K562 (cell line): ENCODE measurements at regions not wholly inside any gene's neighbourhood (a gene's known extent, or its start where the extent isn't known, plus 50 kb on each side); places are given as distances from the start of the nearest gene placed in this dataset.

ENCODE experiments used
- ATF4 ChIP-seq: fragments of 450-650 bp; formaldehyde crosslinking; IDR thresholded peaks from 2 replicates; pipeline ENCODE4 v1.4.0; 2022; ENCODE audit warnings: mild to moderate bottlenecking, moderate library complexity
- E2F8 ChIP-seq: fragments of 450-650 bp; IDR thresholded peaks from 2 replicates; pipeline ENCODE4 v1.7.1; 2018; ENCODE audit warnings: mild to moderate bottlenecking, low read depth; ENCODE audit not compliant: partially characterized antibody
- ELF2 ChIP-seq: fragments of 250-450 bp; sonication (Bioruptor Pico); IDR thresholded peaks from 2 replicates; pipeline ENCODE4 v1.5.0; 2021; ENCODE audit warnings: mild to moderate bottlenecking
- EP300 ChIP-seq: IDR thresholded peaks from 2 replicates; pipeline ENCODE4 v1.6.1; 2012; ENCODE audit warnings: low read length, improper control_type of control experiment
- GTF2A2 ChIP-seq: IDR thresholded peaks from 2 replicates; pipeline ENCODE4 v1.6.1; 2016; ENCODE audit warnings: mild to moderate bottlenecking, missing genetic modification characterization, missing compliant biosample characterization
- MXI1 ChIP-seq: IDR thresholded peaks from 2 replicates; pipeline ENCODE4 v1.6.1; 2011; ENCODE audit warnings: low read depth, mild to moderate bottlenecking, improper control_type of control experiment, low read length
- NR4A1 ChIP-seq, 2 experiments: fragments of 250-450 bp in 1 of 2; fragments of 450-650 bp in 1 of 2; sonication (Bioruptor Pico) in 1 of 2; IDR thresholded peaks; 2 replicates each; pipeline versions ENCODE4 v1.4.0 to v1.6.1; 2016 to 2020; ENCODE audit warnings: mild to moderate bottlenecking in 2 of 2, missing compliant biosample characterization in 1 of 2, missing genetic modification characterization in 1 of 2, moderate library complexity in 1 of 2
- RHOXF2B ChIP-seq: fragments of 250-450 bp; sonication (Bioruptor Pico); conservative IDR thresholded peaks from 2 replicates; pipeline ENCODE4 v1.5.1; 2021
- SMARCB1 ChIP-seq: IDR thresholded peaks from 2 replicates; pipeline ENCODE4 v1.6.1; 2011; ENCODE audit warnings: improper control_type of control experiment, low read depth; ENCODE audit not compliant: insufficient read length
- SPI1 ChIP-seq: IDR thresholded peaks from 2 replicates; pipeline ENCODE4 v1.6.1; 2011; ENCODE audit warnings: low read depth, low read length, control low read depth, borderline replicate concordance
- YY1 ChIP-seq, 3 experiments: IDR thresholded peaks; 2 replicates each; pipeline ENCODE4 v1.6.1; 2011; ENCODE audit warnings: low read length in 2 of 3, mild to moderate bottlenecking in 2 of 3, moderate library complexity in 2 of 3, borderline replicate concordance in 1 of 3, control low read depth in 1 of 3, low read depth in 1 of 3; ENCODE audit not compliant: insufficient read depth in 3 of 3, insufficient replicate concordance in 2 of 3, control insufficient read depth in 1 of 3, insufficient read length in 1 of 3; ENCODE audit errors: extremely low read depth in 1 of 3
- ZNF395 ChIP-seq: fragments of 200-800 bp; sonication (Bioruptor generic); IDR thresholded peaks from 2 replicates; pipeline ENCODE4 v1.6.1; 2017; ENCODE audit warnings: missing genetic modification characterization, missing compliant biosample characterization
- ZNF583 ChIP-seq: fragments of 250-450 bp; sonication (Bioruptor Pico); IDR thresholded peaks from 2 replicates; pipeline ENCODE4 v1.4.0; 2020
- ZNF766 ChIP-seq: fragments of 200-800 bp; sonication (Bioruptor generic); conservative IDR thresholded peaks from 2 replicates; pipeline ENCODE4 v1.6.1; 2016; ENCODE audit warnings: missing genetic modification characterization, missing compliant biosample characterization
- TF ChIP-seq, protein P1 (sequence below): fragments of 450-650 bp; IDR thresholded peaks from 2 replicates; pipeline ENCODE4 v1.6.1; 2017; ENCODE audit warnings: antibody characterized with exemption, mild to moderate bottlenecking

DNA sequence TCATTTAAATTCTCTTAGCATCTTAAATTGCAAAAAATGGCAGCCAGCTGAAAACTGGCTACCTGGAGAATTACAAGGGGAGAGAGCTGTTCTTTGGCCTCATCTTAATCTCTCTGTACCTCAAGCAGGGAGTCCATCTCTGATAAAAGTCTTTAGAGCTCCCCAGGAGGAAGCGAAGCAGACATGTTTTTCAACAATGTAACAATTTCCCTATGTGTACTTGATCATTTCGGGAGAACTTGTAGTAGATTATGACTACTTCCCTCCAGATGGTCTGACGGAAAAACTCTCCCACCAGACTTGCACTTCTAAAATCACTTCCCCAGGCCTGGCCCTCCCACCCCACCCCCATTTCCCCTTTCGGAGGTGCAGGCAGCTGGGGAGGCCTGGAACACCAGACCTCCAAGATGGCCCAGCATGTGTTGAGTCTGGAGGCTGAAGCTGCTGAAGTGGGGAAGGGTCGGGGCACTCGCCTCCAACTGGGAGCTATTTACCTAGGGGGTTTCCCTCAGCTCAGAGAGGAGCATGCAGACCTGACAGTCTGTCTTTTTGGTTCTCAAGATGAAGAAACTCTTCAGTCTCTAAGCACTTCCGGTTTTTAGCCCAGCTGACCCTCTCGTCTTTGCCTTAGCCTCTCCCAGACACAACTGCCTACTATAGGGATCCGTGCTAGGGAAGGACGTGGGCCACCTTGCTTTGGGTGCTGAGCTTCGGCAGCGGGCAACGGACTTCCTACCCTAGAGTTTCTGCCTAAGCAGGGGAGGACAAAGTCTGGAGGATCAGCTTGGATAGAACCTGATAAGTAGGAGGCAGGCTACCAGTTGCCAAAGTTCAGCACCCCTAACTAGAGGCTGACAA, 164.0 kb upstream of the TBL1XR1 start (continued):
- TF ChIP-seq ATF4 (CRISPR knock-in tag) (0 out of 2 replicates have a peak, but pooled peaks have one; percentile 18), E2F8 (no peak), ZNF583 (CRISPR knock-in tag) (no peak), ELF2 (CRISPR knock-in tag) (no peak), GTF2A2 (0 out of 2 replicates have a peak, but pooled peaks have one; percentile 52), SPI1 (peak; percentile 76), NR4A1 (CRISPR knock-in tag; IDR thresholded peaks at IDR 0.05) (no peak), NR4A1 (tag; IDR thresholded peaks at IDR 0.05) (no peak), YY1 (IDR thresholded peaks at IDR 0.05; ENCODE audit: borderline replicate concordance in 1 of 3, control insufficient read depth in 1 of 3, extremely low read depth in 1 of 3, insufficient read depth in 3 of 3, insufficient read length in 1 of 3, insufficient replicate concordance in 2 of 3, low read depth in 1 of 3, low read length in 2 of 3) (peak in 1 of 3 experiments; percentile 4), ZNF766 (CRISPR knock-in tag) (peak; percentile 71), MXI1 (no peak), EP300 (no peak), SMARCB1 (no peak), ZNF395 (CRISPR knock-in tag) (peak; percentile 65), RHOXF2B (no peak)
- TF ChIP-seq, protein P1, sequence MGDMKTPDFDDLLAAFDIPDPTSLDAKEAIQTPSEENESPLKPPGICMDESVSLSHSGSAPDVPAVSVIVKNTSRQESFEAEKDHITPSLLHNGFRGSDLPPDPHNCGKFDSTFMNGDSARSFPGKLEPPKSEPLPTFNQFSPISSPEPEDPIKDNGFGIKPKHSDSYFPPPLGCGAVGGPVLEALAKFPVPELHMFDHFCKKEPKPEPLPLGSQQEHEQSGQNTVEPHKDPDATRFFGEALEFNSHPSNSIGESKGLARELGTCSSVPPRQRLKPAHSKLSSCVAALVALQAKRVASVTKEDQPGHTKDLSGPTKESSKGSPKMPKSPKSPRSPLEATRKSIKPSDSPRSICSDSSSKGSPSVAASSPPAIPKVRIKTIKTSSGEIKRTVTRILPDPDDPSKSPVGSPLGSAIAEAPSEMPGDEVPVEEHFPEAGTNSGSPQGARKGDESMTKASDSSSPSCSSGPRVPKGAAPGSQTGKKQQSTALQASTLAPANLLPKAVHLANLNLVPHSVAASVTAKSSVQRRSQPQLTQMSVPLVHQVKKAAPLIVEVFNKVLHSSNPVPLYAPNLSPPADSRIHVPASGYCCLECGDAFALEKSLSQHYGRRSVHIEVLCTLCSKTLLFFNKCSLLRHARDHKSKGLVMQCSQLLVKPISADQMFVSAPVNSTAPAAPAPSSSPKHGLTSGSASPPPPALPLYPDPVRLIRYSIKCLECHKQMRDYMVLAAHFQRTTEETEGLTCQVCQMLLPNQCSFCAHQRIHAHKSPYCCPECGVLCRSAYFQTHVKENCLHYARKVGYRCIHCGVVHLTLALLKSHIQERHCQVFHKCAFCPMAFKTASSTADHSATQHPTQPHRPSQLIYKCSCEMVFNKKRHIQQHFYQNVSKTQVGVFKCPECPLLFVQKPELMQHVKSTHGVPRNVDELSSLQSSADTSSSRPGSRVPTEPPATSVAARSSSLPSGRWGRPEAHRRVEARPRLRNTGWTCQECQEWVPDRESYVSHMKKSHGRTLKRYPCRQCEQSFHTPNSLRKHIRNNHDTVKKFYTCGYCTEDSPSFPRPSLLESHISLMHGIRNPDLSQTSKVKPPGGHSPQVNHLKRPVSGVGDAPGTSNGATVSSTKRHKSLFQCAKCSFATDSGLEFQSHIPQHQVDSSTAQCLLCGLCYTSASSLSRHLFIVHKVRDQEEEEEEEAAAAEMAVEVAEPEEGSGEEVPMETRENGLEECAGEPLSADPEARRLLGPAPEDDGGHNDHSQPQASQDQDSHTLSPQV = peak; percentile 63; the same call in 1 of the 2 replicates
